Hypothalamus (tissue), 51 donors: ENCODE measurements at regions not wholly inside any gene's neighbourhood (a gene's known extent, or its start where the extent isn't known, plus 50 kb on each side); places are given as distances from the start of the nearest gene placed in this dataset.

ENCODE experiments used
- DNase-seq, 51 donors: peaks; one replicate each; lab custom pipeline; 2025; lab: John Stamatoyannopoulos, UW

GRCh38 chr4:24705016-24705753, 90.2 kb upstream of the SOD3 start:
- DNase-seq: no peak

- DNase-seq: no peak
These were observed 81.8 kb upstream of the SOD3 start for GRCh38 chr4:24713604-24714003.

DNA sequence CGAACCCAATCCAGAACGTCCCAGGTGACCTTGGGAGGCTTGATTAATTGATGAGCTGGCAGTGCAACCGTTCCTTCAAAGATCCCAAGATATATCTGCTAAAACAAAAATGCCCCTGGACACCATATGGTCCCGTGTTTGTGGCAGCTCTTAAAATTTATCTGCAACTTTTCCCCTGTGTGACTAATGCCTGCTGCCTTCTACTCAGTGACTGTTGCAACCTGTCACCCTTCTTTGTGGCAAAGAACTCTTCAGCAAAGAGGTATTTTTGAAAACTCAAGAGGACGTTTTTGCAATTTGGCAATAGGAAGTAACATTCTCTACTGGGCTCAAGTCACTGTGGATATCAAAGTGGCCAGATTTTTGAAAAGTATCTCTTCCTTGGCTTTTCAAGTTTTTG, 75.8 kb upstream of the SOD3 start:
- no peak for DNase-seq

- no peak for DNase-seq
These were observed 74.9 kb upstream of the SOD3 start for GRCh38 chr4:24720436-24720835.

GRCh38 chr4:24720979-24721378, 74.4 kb upstream of the SOD3 start:
- no peak for DNase-seq

GRCh38 chr4:24722026-24722568, 73.3 kb upstream of the SOD3 start:
- DNase-seq: no peak

GRCh38 chr4:24727390-24728224, 67.8 kb upstream of the SOD3 start:
- no peak for DNase-seq

DNA sequence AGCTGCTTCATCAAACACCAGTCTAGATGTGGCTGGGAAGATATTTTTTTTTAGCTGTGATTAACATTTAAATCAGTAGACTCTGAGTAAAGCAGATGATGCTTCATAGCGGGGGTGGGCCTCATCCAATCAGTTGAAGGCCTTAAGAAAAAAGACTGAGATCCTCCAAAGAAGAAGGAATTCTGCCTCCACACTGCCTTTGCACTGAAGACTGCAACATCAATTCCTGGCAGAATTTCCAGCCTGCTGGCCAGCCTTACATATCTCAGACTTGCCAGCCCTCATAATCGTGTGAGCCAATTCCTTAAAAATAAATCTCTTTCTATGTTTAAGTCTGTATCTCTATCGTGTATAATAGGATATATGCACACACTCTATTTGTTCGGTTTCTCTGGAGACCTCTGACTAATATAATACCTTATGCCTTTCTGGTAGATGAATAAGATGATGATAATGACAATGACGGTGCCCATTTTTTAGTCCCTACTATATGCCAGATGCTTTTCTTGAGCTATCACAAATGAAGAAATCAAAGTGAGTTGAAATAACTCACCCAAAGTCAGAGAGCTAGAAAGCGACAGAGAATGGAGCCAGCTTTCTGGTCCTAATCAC, 66.1 kb upstream of the SOD3 start:
- no peak for DNase-seq

GRCh38 chr4:24730256-24731001, 64.9 kb upstream of the SOD3 start:
- DNase-seq: peak in 22 of 51 donors; percentile 0 to 43 (median 5)

GRCh38 chr4:24731448-24731847, 63.9 kb upstream of the SOD3 start:
- no peak for DNase-seq

DNA sequence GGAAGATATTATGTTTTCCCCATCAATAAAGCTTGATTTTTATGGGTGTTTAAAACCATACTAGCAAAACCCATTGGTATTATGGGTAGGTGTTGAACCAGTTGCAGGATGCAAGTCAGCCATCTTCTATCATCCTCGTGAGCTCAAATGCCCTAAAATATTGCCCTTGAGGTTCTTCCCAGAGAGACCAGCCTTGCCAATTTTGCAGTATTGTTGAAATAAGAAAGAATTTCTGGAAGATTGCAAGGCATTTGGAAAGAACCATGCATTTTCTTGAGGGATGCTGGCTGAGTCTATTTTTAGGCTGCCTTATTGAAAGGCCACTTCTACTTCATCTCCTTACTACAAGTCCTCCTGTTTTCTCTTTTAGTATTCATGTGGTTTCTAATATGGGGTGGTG, 60.9 kb upstream of the SOD3 start:
- no peak for DNase-seq

- no peak for DNase-seq
These were observed 59.3 kb upstream of the SOD3 start for GRCh38 chr4:24736066-24736465.

DNA sequence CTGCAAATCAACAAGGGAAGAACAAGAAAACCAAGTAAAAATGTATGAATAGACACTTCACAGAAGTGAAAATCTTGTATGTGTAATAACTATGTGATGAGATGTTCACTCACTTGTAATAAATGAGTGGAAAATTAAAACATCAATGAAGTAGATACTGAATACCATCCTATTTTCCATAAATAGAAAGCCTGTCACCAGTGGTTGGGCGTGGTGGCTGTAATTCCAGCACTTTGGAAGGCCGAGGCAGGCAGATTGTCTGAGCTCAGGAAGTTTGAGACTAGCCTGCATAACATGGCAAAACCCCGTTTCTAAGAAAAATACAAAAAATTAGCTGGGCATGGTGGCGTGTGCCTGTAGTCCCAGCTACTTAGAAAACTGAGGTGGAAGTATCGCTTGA, 53.5 kb upstream of the SOD3 start:
- DNase-seq: no peak

DNA sequence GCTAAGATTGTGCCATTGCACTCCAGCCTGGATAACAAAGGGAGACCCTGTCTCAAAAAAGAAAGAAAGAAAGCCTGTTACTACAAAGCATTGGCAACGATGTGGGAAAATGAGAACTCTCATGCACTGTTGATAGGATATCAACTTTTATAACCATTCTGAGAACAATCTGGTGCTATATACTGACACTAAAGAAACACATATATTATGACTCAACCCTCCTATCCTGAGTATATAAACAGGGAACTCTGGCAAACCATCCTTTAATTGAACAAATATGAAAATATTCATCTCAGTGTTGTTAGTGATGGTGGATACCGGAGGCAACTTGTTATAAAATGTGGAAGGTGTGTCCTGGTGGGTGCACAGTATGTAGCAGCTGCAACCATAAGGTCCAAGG, 53.0 kb upstream of the SOD3 start:
- DNase-seq: no peak

- DNase-seq: no peak
These were observed 52.6 kb upstream of the SOD3 start for GRCh38 chr4:24742773-24743172.

GRCh38 chr4:24743206-24743605, 52.2 kb upstream of the SOD3 start:
- no peak for DNase-seq

GRCh38 chr4:24743927-24744326, 51.4 kb upstream of the SOD3 start:
- DNase-seq: no peak

GRCh38 chr4:24745172-24745895, 50.0 kb upstream of the SOD3 start:
- DNase-seq: no peak
